GM18507 (cell line): ENCODE measurements at regions not wholly inside any gene's neighbourhood (a gene's known extent, or its start where the extent isn't known, plus 50 kb on each side); places are given as distances from the start of the nearest gene placed in this dataset.

Experiments used
- DNase-seq: peaks from one replicate; pipeline ENCODE4 v3.0.0; 2011; ENCODE audit warnings: low read depth; ENCODE audit not compliant: insufficient read length; ENCODE audit errors: extremely low spot score
- FAIRE-seq: peaks from 2 replicates; lab custom pipeline; 2011; peaks lifted over from hg19 to GRCh38; lab: Jason Lieb, UNC

DNA sequence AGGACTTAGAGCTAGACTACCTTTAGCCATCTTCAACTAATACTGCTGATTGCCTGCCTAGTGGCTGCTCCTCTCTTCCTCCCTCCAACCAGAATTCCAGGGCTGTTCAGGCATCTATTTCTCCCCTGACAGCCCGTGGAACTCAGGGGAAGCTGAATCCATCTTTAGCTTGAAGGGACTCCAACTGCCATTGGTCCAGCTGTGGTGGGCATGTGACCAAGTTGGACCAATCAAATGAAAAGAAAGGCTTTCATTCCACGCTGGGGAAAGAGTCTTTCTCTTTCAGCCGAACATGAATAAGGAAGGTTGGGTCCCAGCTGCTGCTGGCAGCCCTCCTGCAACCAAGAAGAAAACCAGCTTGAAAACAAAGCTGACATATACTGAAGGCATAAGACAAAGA, 168.5 kb upstream of the OBI1 start:
- FAIRE-seq (no peak), DNase-seq (no peak)

GRCh38 chr13:78826936-78827335, 168.0 kb upstream of the OBI1 start:
- FAIRE-seq (no peak), DNase-seq (no peak)

- FAIRE-seq, result no peak
- no peak for DNase-seq
Measured at GRCh38 chr13:78826312-78826711, 167.4 kb upstream of the OBI1 start.

- DNase-seq (no peak), FAIRE-seq (no peak)
Measured at GRCh38 chr13:78820541-78820940, 161.6 kb upstream of the OBI1 start.

GRCh38 chr13:78816592-78816991, 157.6 kb upstream of the OBI1 start:
- no peak for DNase-seq
- no peak for FAIRE-seq

GRCh38 chr13:78816154-78816553, 157.2 kb upstream of the OBI1 start:
- FAIRE-seq (no peak), DNase-seq (no peak)

- DNase-seq (no peak), FAIRE-seq (no peak)
Measured at GRCh38 chr13:78806457-78806856, 147.5 kb upstream of the OBI1 start.

- DNase-seq (no peak), FAIRE-seq (no peak)
Measured at GRCh38 chr13:78802912-78803311, 144.0 kb upstream of the OBI1 start.

GRCh38 chr13:78787190-78787589, 128.2 kb upstream of the OBI1 start:
- FAIRE-seq, result no peak
- DNase-seq, result no peak

DNA sequence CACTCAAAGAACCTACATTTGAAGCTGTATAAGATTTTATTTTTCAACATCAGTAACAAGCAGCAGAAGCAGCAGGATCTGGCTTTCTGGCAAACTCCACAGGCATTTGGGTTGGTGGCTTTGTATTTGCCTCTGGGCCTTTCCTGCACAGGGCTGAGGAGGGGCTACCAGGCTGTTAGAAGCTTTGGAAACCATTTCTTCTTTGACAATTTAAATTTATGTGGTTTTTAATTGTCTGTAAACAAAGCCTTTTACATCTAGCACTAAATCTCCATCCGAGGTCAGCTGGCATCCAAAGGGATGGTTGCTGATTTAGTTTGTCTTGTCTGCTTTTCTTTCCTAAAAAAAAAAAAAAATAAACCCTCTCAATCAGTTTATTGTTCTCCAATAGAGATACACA, 127.5 kb upstream of the OBI1 start:
- no peak for FAIRE-seq
- DNase-seq, result no peak

DNA sequence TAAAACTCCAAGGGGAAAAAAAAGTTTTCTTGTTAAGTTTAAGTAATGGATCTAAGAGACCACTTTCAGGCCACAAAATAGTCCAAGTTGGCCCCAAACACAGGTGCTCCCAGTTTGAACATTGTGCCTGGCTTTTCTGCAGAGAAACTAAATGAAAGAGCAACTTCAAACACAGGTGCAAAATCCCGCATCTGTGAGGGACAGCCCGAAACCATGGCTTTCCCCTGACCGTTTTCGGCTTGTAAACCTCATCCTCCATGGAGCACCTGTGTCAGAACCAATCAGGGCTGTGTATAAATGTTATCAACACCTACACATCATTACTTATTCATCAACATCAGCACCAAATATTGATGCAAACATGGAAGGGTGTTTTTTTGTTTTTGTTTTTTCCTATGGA, 126.8 kb upstream of the OBI1 start:
- no peak for FAIRE-seq
- DNase-seq, result no peak

DNA sequence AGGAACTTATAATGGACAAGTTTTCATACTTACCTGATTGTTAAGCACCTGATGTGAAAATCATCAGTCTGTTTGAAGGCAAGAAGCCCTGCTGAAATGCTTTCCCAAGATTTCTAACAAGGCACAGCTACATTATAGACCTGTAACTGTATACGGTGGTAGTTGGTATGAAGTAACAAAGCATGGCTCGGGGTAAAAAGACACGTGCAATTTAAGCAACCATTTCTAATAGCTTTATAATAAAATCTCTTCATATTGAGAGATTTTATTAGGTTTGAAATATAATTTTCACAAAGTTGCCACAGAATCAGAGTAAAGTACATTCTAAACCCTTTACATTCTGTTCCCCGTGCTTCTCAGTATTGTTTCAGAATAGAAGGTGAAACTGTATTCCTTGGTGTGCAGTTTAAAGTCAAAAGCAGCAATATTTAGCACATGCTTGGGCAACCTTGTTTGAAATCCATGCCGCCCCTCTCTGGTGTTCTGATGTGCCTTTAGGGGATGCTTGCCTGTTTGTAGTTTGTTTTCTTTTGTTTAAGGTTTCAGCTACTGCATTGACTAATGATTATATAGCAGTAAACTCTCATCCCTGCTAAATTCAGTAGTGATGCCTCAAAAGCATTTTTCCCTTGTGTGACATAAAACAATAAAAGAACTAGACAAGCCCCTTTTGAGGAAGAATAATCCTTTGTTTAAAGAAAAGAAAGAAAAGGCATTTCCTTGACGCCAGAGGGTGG, 125.2 kb upstream of the OBI1 start:
- DNase-seq (no peak), FAIRE-seq (no peak)

- FAIRE-seq (no peak), DNase-seq (no peak)
Measured at GRCh38 chr13:78780708-78781107, 121.8 kb upstream of the OBI1 start.

DNA sequence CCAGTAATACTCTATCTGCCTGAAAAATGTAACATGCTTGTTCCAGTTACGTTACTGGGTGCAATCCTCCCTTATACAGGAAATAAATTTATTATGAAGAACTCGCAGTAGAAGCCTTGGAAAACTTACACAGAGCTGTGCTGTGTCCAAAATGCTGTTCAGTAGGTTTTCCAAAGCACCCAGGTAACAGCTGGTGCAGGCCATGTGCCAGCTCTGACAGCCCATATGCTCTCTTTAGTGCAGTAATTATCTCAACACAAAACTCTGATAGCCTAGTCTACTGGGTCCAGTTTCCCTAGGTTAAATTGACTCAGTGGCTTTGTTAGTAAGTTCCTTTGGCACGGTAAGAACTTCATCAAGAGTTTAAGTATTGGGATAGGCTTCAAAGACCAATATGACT, 120.7 kb upstream of the OBI1 start:
- FAIRE-seq (no peak), DNase-seq (no peak)

DNA sequence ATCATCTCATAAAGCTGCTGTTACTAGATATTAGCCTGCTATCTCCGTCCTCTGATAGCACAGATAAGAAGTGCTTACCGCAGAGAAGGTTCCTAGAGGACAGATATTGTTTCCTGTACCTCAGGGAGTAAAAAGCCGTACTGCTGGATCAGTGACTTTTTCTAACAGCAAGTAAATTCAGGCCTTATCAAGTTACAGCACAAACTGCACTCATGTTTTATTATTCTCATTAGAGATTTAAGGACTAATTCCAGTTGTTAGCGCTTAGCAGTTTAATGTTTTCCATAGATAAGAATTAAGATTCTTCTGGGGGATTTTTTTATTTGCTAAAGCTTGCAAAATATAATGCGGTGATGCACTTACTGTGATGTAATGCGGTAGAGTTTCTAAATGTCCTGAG, 119.0 kb upstream of the OBI1 start:
- no peak for DNase-seq
- no peak for FAIRE-seq

DNA sequence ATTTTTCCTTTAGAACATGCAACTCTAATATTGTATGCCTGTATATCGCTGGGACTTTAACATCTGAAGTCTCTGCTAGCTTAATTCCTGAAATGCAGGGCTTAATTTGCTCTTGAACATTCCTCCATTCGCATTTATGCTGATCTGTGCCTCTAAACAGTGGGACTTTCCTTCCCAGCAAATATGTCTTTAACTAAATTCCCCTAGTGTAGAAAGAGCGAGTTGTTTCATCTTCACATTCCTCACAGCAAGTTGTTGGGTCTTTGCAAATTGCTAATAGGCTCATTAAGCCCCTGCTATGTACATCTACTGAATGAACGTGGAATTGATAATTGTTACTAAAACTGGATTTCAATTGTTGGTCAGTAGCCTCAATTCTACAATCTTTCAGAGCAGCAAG, 118.4 kb upstream of the OBI1 start:
- DNase-seq (no peak), FAIRE-seq (no peak)

DNA sequence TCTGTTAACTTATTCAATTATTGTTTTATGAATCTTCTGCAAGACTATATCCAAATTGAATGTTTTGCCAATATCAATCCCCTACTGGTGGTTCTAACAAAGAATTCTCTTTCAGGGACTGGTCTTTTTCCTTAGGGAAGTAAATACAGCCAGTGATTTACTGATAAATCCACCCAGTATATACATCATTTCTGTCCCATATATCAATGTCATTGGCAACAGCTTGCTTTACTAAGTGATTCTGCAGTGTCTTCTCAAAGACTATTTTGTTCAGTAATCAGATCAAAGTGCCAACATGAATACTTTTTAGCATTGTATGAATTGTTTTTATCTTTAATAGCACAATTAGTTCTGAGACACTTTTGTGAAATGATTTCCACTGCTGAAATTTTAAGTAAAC, 114.0 kb upstream of the OBI1 start:
- no peak for DNase-seq
- FAIRE-seq, result no peak

DNA sequence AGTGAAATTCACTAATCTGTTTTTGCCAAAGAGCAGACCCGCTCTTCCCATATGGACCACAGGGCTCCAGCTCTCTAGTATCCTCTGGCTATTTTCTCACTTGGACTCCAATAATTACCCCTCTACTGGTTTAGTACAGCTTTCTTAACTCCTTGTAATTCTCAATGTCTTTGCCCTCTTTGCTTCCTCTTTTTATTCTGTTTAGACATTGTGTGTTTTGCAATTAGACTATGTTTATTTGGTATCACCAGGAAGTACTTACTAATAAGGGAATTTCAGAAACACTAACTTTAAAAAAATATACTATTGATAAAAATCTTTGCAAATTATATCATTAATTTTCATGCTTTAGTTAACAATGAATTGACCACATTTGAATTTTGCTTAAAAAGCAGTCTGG, 111.6 kb upstream of the OBI1 start:
- DNase-seq (no peak), FAIRE-seq (no peak)

- FAIRE-seq (no peak), DNase-seq (no peak)
Measured at GRCh38 chr13:78768950-78769349, 110.0 kb upstream of the OBI1 start.

DNA sequence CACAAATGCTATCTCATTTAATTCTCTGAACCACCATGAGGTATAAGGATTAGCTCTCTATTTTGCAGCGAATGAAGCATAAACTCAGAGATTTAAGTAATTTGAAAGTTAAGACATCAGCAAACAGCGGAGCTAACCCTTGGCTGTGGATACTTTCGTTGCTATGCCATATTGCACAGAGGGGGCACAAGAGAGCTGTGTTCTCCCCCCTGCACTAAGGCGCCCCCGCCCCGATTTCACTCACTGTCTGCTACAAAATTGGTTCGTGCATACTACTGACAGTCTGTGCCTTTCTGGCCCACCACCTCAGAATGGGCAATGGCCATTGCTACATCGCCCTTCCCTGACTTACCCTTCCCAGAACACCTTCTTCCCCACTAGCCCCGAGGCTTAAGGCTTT, 105.7 kb upstream of the OBI1 start:
- DNase-seq (no peak), FAIRE-seq (no peak)

GRCh38 chr13:78762825-78763224, 103.9 kb upstream of the OBI1 start:
- no peak for FAIRE-seq
- no peak for DNase-seq

GRCh38 chr13:78759704-78760103, 100.7 kb upstream of the OBI1 start:
- DNase-seq (no peak), FAIRE-seq (no peak)
